ENCODE measurements at regions not wholly inside any gene's neighbourhood (a gene's known extent, or its start where the extent isn't known, plus 50 kb on each side); places are given as distances from the start of the nearest gene placed in this dataset.

DNA sequence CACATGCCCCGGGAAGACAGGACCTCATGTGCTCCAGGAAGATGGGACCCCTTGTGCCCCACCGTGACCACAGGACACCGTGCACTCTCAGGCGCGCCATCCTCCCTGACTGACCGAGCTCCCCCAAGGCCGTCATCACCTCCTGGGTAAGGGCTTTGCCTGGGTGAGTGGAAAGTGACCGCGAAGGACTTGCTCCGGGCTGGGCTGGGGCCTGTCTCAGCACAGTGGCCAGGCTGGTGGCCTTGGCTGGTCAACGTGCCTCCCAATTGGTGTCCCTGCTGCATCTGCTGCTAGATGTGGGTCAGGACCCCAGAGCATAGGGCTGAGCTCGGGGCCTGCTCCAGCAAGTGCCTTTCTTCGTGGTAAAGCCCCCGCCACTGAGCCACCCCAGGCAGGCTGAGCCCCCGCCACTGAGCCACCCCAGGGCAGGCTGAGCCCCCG is 69.7 kb upstream of the CTDP1 start:
- DNase-seq (ENCODE audit: low spot score) = no peak

DNA sequence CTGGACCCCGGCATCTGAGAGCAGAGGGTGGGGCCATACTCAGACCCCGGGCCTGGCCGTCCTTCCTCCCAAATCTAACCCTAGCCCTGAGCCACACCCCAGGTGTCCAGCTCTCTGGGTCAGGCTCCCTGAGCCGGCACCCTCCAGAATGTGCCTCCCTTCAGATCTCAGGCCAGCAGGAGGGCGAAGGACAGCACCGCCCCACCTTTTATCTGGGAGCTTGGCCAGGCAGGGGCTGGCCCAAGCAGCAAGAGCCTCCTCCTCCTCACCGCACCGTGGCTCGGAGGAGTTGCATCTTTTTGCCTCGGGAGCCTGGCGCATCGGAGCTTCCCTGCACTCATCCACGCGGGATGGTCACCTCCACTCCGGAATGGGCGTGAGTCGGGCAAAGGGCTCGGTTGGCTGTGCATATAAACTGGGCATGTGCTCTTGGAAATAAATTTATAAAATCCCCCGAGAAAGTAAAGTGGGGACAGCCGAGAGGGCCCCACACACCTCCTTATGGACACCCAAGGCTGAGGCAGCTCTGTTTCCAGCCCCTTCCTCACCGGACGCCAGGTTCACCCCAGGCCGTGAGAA is 69.1 kb upstream of the CTDP1 start:
- no peak for DNase-seq (ENCODE audit: low spot score)

DNA sequence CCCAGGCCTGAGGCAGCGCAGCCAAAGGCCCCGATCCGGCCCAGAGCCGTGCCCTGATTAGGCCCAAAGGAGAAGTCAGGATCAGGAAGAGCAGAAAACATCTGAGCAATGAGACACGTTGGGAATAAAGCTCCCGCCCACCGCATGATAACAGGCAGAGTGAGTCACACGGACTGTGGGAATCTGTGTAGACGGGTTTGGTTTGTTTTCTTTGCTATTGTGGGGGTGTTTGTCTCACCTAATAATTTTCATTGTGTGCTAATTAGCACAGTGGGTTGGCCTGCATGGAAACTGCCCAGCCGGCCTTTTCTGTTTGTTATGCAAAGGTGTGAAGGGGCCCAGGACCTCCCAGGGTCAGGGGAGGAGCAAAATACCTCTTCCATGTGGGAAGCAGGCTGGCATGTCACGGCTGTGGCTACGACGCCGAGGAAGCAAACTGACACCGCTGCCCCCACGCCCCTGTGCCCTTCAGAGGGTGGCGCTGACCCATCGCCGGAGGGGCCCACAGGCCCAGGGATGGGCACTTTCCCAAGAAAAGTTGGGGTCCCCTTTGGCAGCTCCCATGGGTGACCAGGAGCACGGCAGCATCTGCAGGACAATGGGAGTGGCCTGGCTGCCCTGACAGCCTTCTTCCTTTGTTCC is 68.4 kb upstream of the CTDP1 start:
- DNase-seq (ENCODE audit: low spot score) = no peak

DNA sequence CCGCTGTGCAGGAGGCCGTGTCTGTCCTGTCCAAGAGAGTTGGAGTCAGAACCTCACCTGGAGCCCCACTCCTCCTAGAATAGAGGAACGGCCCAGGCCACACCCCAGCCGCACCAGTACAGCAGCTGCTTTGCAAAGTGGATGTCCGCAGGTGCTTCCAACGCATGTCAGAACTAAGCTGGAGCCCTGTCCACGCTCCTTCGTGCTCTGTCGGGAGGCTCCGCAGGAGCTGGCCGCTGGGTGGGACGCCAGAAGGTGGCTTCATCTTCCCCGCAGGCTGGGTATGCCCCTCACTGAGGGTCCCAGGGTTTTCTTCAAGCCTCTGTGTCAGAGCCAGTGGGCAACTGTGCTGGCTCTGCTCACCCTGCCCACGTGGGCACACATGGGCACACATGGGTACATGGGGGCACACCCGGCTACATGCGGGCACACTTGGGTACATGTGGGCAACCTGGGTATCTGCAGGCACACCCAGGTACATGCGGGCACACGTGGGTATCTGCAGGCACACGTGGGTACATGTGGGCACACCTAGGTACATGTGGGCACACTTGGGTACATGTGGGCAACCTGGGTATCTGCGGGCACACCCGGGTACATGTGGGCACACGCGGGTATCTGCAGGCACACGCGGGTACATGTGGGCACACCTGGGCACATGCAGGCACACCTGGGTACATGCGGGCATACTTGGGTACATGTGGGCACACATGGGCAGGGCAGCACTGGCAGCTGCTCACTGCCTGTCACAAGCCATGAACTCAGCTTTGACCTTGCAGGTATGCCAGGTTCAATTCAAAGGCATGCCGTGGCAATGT is 67.1 kb upstream of the CTDP1 start:
- no peak for DNase-seq (ENCODE audit: low spot score)

DNA sequence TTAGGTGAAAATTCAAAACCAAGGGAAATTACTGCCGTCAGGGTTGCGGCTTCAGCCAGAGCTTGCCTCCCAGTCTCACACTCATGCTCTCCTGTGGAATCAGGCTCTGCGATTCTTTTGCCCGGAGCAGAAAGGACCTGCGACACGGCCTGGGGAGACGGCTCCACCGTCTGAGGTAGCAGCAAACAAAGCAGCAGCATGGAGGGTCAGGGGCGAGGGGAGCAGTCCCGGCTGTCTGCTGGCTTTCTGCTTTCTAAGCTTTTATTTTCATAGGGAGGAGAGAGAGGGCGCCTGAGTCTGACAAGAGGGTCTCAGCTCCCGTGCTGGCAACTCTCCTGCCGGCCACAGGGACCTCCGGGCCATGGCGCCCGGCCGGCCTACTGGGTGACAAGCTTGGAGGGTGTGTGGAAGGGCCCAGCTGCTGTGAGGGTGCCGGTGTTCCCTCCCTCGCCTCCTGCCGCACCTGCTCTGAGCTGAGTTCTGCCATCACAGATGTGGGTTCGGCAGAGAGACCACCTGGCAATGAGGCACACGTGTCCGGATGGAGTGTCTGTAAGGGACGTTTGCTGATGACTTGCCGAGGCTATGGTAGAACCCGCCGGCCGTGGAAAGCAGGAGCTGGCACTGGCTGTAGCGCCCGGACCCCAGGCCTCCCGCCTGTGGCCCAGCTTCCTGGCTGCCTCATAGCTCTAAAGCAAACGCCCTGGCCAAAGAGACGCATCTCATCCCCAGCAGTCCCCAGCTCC is 66.2 kb upstream of the CTDP1 start:
- no peak for DNase-seq (ENCODE audit: low spot score)

DNA sequence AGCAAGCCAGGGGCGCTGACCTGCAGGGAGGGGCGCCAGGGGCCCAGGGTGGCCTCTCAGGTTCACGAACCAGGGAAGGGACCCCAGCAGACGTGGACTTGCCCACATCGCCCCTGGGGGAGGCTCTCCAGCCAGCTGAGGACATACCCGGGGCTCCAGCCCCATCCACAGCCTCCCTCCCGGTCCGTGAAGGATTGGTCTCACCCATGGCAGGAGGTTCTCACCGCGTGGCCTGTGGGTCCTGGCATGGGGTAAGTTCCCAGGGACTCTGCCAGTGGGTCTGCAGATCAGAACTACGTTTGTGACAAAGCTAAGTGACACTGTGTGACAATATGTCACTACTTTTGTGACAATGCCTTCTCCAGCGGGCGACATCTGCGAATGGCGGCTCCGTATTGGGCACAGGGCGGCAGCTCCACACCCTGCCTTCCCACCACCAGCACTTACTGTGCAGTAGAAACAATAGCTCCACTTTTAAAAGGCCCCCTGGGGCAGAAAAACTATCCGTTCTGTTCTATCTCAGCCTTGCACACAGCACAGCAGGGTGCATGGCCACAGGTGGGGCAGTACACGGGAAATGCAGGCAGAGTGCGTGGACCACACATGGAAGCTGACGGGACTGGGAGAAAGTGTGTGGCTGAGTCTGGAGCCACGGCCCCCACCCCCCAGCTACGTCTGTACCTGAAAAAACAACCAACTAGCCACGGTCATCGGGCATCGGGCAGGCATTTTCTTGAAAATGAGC is 65.2 kb upstream of the CTDP1 start:
- DNase-seq (ENCODE audit: low spot score) = no peak

DNA sequence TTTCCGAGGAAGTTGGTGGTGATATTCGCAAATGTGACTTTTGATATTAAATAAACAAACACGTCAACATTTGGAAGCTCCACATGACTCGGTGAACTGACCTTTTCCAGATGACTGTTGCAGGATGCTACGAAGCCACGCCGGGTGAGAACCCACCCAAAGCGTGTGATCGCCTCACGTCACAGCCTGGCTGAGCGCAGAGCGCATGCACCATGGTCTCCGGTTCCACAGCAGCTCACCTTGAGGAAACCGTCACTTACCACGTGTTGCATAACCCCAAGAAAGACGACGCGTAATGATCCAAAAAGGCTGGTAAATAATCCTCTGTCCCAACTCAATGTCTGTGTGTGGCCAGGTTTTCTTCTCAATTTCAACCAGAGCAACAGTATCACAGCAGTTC is 64.5 kb upstream of the CTDP1 start:
- no peak for DNase-seq (ENCODE audit: low spot score)

DNA sequence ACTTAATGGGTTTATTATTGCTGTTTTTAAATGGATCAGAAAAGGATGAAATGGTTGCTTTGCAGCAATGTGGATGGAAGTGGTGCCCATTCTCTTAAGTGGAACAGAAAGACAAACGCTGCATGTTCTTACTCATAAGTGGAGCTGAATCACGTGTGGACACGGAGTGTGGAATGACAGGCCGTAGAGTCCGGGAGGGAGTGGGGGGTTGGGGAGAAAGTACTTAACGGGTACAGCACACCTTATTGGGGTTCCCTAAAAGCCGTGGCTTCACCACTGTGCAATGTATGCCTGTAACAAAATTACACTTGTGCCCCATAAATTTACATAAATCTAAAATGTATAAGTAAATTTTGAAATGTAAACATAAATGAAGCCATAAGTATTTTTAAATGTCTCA is 64.0 kb upstream of the CTDP1 start:
- DNase-seq (ENCODE audit: low spot score) = no peak

DNA sequence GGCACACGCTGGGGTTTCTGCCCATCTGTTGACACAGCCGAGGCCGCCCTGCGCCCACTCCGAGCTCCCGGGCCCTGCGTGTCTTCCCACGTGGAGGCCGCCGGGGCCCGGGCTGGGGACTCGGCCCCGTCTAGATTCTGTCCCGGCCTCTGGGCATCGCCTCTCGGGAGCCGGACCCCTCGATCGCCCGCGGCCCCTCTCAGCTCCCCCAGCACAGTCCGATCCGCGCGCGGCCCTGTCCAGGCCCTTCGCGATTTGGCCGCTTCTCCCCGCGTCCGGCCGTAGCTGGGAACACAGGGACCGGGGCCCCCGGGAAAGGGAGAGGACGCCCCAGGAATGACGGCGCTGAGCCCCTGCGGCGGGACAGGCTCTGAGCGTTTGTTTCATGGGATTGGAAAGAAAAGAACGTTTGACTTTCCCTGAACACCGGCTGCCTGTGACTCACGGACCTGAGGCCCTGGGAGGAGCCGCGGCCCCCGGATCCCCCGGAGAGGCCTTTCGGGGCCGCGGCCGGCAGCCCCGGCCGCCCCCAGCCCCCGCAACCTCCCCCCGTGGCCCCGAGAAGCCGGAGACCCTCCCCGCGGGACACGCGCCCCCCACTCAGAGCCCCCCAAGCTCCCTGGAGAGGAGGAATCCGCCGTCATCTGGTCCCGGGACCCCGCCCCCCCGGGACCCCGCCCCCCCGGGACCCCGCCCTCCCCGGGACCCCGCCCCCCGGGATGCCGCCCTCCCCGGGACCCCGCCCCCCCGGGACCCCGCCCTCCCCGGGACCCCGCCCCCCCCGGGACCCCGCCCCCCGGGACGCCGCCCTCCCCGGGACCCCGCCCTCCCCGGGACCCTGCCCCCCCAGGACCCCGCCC is 62.7 kb upstream of the CTDP1 start:
- DNase-seq (ENCODE audit: low spot score) = no peak

DNA sequence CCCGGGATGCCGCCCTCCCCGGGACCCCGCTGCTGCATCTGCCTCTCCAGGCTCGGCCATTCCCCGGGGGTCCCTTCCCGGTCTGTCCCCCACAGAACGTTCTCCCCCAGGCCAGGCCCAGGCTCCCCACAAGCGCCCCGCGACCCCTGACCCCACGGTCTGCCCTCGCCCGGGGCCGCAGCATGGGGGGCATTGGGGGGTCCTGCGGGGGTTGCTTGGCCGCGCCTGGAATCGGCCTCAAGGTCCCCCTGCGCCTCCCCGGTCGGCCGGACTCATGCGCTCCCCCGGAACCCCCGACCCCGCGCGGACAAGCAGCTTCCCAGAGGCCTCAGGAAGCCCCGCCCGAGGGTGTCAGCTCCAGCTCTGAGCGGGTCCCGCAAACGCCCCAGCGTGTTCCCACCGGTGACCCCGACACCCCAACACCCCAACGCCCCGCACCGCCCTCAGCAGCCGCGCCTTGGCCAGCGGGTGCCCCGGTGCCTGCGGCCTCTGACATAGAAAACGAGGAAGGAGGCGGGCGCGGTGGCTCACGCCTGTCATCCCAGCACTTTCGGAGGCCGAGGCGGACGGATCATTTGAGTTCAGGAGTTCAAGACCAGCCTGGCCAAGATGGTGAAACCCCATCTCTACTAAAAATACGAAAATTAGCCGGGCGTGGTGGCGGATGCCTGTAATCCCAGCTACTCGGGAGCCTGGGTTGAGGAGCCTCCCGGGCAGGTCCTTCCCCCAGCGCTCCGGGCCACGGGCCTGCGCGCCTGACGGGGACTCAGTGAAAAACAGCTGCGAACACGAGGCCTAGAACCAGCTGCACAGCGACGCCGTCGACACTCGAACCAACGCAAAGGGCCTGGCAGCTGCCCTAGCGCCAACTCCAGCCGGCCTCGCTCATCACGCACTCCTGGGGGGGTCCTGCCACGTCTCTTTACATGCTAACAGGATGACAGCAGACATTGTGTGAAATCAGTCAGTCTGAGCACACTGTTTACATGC is 61.8 kb upstream of the CTDP1 start:
- no peak for DNase-seq (ENCODE audit: low spot score)

DNA sequence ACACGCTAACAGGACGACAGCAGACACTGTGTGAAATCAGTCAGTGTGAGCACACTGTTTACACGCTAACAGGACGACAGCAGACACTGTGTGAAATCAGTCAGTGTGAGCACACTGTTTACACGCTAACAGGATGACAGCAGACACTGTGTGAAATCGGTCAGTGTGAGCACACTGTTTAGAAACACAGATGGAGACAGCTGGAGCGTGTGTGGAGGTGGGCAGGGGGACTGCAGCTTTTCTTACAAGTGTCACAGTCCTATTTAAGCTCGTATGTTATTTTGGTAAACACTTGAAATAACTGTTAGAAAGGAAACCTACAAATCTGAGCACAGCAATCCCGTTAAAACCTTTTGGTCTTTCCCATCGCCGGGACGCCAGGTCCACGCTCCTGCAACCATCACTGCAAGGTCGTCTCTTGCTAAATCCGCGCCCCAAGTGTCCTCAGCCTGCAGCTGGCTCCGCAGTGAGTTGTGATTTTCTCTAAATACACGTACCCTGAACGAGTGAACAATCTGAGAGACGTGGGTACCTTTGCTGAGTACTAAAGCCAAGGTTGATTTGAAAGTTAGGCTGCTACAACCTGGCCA is 58.9 kb upstream of the CTDP1 start:
- no peak for DNase-seq (ENCODE audit: low spot score)

DNA sequence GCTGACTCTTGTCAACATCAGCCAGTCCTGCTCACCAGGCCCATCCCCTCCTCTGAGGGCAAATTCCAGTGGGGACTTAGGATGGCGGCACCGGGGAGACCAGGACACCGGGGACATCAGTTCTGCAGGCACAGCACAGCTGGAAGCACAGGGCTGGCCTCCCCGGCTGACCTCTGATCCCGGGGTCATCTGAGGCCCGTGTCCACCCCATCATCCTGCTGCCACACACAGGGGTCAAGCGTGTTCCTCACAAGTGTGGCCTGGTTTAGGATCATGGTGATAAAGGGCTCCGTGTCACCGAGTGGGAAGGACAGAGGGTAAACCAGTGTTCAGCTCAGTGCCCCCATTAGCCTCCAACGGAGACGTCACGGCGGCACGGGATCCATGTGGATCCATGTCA is 58.1 kb upstream of the CTDP1 start:
- no peak for DNase-seq (ENCODE audit: low spot score)

DNA sequence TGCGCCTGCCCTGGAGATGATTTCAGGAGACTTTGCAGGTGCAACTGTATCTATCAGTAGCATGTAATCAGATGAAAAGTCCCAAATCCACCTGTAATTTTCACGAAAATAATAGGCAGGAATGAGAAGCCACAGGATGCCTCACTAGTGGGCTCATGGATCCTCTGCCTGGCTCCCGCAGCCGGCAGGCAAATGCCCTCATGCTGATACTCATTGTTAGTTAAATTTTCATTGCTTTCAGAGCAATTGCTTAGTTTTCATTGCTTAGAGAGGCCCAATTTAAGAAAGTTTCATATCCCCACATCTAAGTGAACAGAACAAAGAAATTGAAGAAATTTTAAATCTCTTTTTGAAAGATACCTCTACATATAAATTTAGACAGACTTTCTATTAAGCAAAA is 57.6 kb upstream of the CTDP1 start:
- DNase-seq (ENCODE audit: low spot score) = no peak

DNA sequence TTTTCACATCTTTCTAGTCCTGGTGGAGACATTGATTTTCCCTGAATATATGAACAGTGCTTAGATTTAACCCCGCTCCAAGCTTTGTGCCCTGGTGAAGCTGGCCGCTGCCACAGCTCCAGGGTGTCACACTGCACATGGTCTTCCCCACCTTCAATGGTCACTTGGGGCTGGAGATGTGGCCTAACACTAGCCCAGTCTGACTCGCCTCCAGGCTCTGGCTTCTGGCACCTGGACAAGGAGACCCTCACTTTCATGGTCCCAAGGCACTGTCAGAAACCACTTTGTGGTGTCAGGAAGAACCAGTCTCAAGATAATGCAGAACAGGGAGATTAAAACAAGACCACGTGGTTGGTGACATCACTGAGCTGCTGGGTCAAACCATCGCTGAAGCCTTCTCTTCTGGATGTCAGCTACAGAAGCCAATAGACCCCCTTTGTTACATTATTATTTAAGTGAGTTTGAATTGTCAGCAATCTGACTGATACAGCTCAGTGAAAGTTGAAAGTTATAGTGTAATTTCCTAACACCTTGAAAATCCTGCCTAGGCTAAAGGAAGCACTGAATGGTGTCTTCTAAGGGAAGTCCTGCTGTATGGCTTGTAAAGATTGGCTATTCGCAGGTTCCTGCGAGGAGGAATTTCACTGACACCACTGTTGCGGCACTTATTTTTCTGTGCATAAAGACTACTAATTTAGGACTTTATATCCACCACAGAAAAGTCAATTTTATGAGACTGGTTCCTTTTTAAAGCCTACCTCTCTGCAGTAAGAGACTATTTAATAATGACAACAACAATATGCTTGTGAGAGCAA is 55.0 kb upstream of the CTDP1 start:
- DNase-seq (ENCODE audit: low spot score) = no peak

DNA sequence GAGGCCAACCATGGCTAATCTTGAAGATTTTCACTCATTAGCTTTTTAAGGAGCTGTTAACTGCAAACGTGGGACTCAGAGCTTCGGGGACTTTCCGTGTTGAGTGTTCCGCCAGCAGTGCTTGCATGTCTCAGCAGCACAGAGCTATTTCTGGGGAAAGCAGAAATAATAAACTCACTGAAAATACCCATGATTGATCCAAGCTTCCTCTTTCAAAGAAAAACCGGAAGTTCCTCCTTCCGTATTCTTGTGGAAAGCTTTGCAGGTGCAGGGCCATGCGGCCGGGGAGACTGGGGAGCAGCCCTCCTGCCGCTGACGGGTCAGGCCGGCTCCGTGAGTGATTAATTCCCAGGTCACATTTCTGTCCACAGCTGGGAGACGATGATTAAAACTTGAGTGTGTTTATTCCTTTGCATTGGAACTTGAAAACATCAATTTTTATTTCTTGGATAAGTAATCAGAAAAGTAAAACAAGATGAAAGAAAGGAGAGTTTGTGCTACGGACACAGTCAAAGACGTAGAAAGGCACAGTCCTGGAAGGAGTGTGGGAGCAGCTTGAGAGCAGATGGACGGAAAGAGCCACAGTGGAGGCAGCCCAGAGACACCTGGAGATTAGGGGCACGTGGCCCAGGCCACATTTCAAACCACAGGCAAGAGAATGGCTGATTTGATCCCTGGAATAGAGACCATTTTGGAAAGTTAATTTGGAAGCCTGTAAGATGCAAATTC is 54.2 kb upstream of the CTDP1 start:
- no peak for DNase-seq (ENCODE audit: low spot score)

DNA sequence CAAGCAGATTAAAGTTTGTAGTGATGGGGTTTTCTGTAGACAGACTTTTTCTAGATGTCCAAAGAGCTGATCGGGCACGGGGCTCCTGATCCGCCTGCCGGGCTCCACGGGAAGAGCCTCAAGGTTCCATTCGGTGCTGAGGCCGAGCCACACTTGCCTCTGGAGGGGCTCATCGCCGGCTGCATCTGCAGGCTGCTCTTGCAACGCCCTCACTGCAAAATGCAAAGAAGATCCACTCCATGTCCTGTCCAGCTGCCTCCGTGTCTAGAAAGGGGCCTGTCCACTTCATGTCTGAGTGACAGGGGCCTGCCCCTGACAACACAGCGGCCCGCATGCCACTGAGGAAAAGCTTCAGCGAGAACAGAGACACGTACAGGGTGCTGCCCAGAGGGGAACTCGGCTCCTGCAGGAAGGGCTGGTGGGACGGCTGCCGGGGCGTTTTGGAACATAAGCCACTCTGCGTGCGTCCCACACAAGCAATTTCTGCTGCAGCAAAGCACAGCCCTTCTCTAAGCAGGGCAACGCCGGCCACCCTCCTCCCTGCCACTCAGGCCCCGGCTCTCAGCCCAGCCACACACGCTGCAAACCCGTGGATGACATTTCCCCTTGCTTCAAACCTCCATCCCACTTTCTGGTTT is 53.6 kb upstream of the CTDP1 start:
- DNase-seq (ENCODE audit: low spot score) = no peak

Data from hematopoietic multipotent progenitor cell treated with erythropoietin and hydrocortisone succinate and interleukin-3 and kit ligand, for 15 days (in vitro differentiated cells).